ENCODE measurements at regions not wholly inside any gene's neighbourhood (a gene's known extent, or its start where the extent isn't known, plus 50 kb on each side); places are given as distances from the start of the nearest gene placed in this dataset.

DNA sequence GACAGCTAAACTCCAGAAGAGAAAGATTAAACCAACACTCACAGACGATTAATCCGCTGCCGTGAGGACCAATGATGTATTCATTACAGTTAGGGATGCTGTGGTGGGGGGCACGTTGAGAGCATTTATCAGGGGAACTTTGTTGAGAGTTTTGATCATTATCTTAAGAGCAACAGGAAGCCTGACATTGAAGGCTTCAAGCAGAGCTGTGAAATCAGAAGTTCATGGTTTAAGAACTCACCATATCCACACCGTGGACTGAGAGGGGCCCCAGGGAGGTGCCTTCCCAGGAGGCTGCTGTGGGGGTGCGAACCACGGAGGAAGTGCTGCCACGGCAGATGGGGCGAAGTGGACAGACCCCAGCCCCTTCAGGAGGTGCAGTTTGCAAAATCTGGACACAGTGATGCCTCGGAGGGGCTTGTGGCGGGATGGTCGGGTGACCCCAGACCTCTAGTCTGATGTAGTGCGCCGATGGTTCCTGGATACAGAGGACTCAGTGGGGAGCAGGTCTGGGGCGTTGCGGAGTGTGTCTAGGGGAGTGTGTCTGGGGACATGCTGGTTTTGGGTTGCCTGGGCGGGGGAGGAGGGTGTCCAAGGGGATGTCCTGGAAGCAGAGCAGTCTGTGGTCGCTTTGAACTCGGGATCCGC lies 73.0 kb downstream of the DIO3 start:
- intact Hi-C loops (cut with DNase I): no loop called here
- WGBS, 2 donors: 71 to 73% methylated on average over 13 to 18 of the region's 20 CpGs
- H3K36me3 ChIP-seq: no peaks in the 10 kb centered on the region
- peaks cover 0 to 29% (median 0%) of the 10 kb centered on the region in 4 donors for H3K27me3 ChIP-seq
- H3K9me3 ChIP-seq: no peaks in the 10 kb centered on the region
- TF ChIP-seq, protein P1, sequence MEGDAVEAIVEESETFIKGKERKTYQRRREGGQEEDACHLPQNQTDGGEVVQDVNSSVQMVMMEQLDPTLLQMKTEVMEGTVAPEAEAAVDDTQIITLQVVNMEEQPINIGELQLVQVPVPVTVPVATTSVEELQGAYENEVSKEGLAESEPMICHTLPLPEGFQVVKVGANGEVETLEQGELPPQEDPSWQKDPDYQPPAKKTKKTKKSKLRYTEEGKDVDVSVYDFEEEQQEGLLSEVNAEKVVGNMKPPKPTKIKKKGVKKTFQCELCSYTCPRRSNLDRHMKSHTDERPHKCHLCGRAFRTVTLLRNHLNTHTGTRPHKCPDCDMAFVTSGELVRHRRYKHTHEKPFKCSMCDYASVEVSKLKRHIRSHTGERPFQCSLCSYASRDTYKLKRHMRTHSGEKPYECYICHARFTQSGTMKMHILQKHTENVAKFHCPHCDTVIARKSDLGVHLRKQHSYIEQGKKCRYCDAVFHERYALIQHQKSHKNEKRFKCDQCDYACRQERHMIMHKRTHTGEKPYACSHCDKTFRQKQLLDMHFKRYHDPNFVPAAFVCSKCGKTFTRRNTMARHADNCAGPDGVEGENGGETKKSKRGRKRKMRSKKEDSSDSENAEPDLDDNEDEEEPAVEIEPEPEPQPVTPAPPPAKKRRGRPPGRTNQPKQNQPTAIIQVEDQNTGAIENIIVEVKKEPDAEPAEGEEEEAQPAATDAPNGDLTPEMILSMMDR (IDR thresholded peaks at IDR 0.05): no peak
- TF ChIP-seq POLR2A (IDR thresholded peaks at IDR 0.05): no peak
- H3K4me3 ChIP-seq: no peak overlapping the region
- DNase-seq: no peak
- no peak overlapping the region for H3K27ac ChIP-seq
- no peaks in the 10 kb centered on the region for H3K4me1 ChIP-seq

- Histone ChIP-seq H3K36me3 (no peaks in the 10 kb centered on the region), H3K4me3 (no peak overlapping the region), H3K27ac (no peak overlapping the region), H3K27me3 (peaks cover 0 to 29% (median 0%) of the 10 kb centered on the region in 4 donors), H3K9me3 (no peaks in the 10 kb centered on the region), H3K4me1 (no peaks in the 10 kb centered on the region)
- DNase-seq: no peak
- TF ChIP-seq POLR2A (IDR thresholded peaks at IDR 0.05): no peak
- TF ChIP-seq, protein P1 (IDR thresholded peaks at IDR 0.05): no peak
- WGBS, 2 donors: 80 to 85% methylated on average over 7 to 30 of the region's 56 CpGs
- intact Hi-C loops (cut with DNase I): no loop called here
These were observed 73.8 kb downstream of the DIO3 start for GRCh38 chr14:101634850-101635748.

DNA sequence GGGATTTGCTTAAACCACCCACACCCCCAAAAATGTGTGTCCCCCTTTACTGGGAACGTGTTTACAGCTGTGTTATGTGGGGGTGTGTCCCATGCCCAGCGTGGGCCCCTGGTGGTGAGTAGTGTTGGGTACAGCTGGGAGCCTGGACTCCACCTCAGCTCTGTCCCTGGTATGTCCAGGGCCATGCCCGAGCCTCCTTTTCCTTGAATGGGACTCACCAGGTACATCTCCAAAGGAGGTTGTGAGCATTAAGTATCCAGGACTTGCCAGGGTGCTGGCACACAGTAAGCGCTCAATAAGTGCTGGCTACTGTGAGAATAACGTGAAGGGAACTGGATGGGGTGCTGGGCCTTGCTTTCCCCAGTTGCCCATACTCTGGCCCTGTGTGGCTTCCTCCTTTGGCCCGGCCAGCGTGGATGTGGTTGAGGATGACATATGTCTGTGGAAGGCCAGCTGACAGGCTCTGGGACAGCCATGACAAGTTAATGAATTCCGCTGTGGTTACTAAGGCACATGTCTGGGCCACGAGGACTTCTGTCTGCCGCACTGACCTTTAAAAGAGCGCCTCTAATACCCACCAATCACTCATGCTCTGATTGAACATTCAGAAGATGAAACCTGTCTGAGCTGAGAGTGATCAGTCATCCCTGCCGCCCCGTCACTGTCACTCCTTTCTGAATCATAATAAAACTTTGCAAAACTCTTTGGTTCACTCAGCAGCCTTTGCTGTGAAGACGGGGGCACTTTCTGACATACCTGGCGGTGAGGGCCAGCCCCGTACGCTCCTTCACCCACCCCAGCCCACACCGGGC lies 74.7 kb downstream of the DIO3 start:
- DNase-seq: no peak
- intact Hi-C loops (cut with DNase I): no loop called here
- no peak overlapping the region for H3K4me3 ChIP-seq
- no peaks in the 10 kb centered on the region for H3K4me1 ChIP-seq
- no peak for TF ChIP-seq POLR2A (IDR thresholded peaks at IDR 0.05)
- TF ChIP-seq, protein P1 (IDR thresholded peaks at IDR 0.05): no peak
- H3K27ac ChIP-seq: no peak overlapping the region
- WGBS, 2 donors: 63 to 78% methylated on average over 15 to 16 of the region's 18 CpGs
- H3K27me3 ChIP-seq: peaks cover 0 to 29% (median 0%) of the 10 kb centered on the region in 4 donors
- H3K9me3 ChIP-seq: no peaks in the 10 kb centered on the region
- no peaks in the 10 kb centered on the region for H3K36me3 ChIP-seq

GRCh38 chr14:101639241-101639833 lies 78.0 kb downstream of the DIO3 start:
- TF ChIP-seq POLR2A (IDR thresholded peaks at IDR 0.05): no peak
- TF ChIP-seq, protein P1 (IDR thresholded peaks at IDR 0.05): no peak
- DNase-seq: no peak
- Histone ChIP-seq H3K4me1 (no peaks in the 10 kb centered on the region), H3K9me3 (no peaks in the 10 kb centered on the region), H3K4me3 (no peak overlapping the region), H3K27ac (no peak overlapping the region), H3K36me3 (no peaks in the 10 kb centered on the region), H3K27me3 (peaks cover 0 to 26% (median 0%) of the 10 kb centered on the region in 4 donors)
- WGBS, 2 donors: 70% methylated on average over 9 of the region's 9 CpGs
- intact Hi-C loops (cut with DNase I): no loop called here

Data from esophagus squamous epithelium (tissue), 5 donors.